ENCODE measurements at regions not wholly inside any gene's neighbourhood (a gene's known extent, or its start where the extent isn't known, plus 50 kb on each side); places are given as distances from the start of the nearest gene placed in this dataset.

DNA sequence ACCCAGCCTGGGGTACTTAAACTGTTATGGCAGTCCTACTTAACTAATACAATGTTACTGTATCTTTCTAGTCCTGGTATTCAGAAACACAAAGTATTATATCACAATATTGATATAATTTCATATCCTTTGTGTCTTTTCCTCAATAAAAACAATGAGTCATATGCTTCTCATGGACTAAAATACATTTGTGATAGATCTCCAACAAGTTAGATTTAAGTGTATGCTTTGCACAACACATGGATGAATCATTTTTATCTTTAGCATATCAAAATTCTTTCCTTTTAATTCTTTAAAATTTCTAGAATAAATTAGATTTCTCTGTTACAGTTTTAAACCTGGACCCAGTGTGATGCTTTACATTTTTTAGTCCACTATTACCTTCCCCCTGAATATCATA is 1357.8 kb upstream of the ATXN8OS start:
- no peaks in the 10 kb centered on the region for H3K36me3 ChIP-seq
- H3K27ac ChIP-seq = no peak overlapping the region
- peaks cover 0 to 13% (median 0%) of the 10 kb centered on the region in 12 donors for H3K9me3 ChIP-seq
- no peak for ATAC-seq
- no peak overlapping the region for H3K4me3 ChIP-seq
- TF ChIP-seq POLR2A (IDR thresholded peaks at IDR 0.05) = no peak
- TF ChIP-seq, protein P1, sequence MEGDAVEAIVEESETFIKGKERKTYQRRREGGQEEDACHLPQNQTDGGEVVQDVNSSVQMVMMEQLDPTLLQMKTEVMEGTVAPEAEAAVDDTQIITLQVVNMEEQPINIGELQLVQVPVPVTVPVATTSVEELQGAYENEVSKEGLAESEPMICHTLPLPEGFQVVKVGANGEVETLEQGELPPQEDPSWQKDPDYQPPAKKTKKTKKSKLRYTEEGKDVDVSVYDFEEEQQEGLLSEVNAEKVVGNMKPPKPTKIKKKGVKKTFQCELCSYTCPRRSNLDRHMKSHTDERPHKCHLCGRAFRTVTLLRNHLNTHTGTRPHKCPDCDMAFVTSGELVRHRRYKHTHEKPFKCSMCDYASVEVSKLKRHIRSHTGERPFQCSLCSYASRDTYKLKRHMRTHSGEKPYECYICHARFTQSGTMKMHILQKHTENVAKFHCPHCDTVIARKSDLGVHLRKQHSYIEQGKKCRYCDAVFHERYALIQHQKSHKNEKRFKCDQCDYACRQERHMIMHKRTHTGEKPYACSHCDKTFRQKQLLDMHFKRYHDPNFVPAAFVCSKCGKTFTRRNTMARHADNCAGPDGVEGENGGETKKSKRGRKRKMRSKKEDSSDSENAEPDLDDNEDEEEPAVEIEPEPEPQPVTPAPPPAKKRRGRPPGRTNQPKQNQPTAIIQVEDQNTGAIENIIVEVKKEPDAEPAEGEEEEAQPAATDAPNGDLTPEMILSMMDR (IDR thresholded peaks at IDR 0.05) = no peak
- intact Hi-C loops (cut with DNase I) = no loop called here
- H3K4me1 ChIP-seq = no peaks in the 10 kb centered on the region
- DNase-seq = no peak
- no peaks in the 10 kb centered on the region for H3K27me3 ChIP-seq

DNA sequence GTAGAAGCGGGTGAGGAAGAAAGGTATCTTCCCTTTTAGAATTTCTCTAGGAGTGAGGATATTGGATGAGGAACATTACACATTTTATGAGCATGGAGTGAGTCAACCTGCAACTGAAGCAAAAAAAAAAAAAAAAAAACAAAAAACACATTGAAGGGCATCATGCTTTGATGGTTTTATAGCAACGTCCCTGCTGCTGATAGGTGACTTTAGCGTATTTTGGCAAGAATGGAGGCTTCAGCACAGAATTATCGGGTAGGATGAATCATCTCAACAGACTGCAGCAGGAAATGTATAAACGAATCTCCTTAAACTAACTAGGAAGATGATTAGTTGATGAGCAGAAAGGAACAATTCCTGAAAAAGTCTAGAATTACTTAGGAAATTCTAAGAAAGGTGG is 1359.6 kb upstream of the ATXN8OS start:
- intact Hi-C loops (cut with DNase I) = no loop called here
- WGBS, 4 donors = 76 to 79% (median 76%) methylated on average over 5 of the region's 5 CpGs
- H3K4me1 ChIP-seq = no peaks in the 10 kb centered on the region

DNA sequence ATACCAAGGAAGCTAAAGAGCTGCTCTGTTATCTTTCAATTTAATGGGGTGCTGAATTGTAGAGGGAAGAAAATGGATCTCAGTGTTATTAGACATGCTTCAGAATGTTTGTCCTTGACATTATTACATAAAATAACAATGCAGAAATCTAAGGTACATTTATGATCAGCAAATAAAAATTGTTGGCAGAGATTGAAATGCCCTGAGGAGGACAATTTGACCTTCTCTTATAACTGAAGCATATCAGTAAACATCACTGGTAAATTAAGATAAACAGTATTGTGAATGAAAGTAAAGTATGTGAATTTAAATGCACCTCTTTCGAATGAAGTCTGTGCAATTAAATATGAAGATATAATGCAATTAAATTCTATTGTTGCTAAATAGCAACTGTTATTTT is 1362.1 kb upstream of the ATXN8OS start:
- Histone ChIP-seq H3K9me3 (peaks cover 0 to 13% (median 0%) of the 10 kb centered on the region in 12 donors), H3K4me1 (no peaks in the 10 kb centered on the region), H3K4me3 (no peak overlapping the region), H3K36me3 (no peaks in the 10 kb centered on the region), H3K27ac (no peak overlapping the region), H3K27me3 (no peaks in the 10 kb centered on the region)
- no peak for DNase-seq
- WGBS, 4 donors = 72 to 83% (median 76%) methylated on average over 1 of the region's 1 CpG
- intact Hi-C loops (cut with DNase I) = no loop called here
- no peak for ATAC-seq
- TF ChIP-seq, protein P1 (IDR thresholded peaks at IDR 0.05) = no peak
- TF ChIP-seq POLR2A (IDR thresholded peaks at IDR 0.05) = no peak

More for the DNA sequence above, 1359.6 kb upstream of the ATXN8OS start:
- no peak overlapping the region for H3K4me3 ChIP-seq
- no peaks in the 10 kb centered on the region for H3K27me3 ChIP-seq
- H3K9me3 ChIP-seq = peaks cover 0 to 13% (median 0%) of the 10 kb centered on the region in 12 donors
- DNase-seq (no peak), ATAC-seq (no peak)
- no peak overlapping the region for H3K27ac ChIP-seq
- TF ChIP-seq, protein P1 (IDR thresholded peaks at IDR 0.05) = no peak
- no peak for TF ChIP-seq POLR2A (IDR thresholded peaks at IDR 0.05)
- no peaks in the 10 kb centered on the region for H3K36me3 ChIP-seq

DNA sequence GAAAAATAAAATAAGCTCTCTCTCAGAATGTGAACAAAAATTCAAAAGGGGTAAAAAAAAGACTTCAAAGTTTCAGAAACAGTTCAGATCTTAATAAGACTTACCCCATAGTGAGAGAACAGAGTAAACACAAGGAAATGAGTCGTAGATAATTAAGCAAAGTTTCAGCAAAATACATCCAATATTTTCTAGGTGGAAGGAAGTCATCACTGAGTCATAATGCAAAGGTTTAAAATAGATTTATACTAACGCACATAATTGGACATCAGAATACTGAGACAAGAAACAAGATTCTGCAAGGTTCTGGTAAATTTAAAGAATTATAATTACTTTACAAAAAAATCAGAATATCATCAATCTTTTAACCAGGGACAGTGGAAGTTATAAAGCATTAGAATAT is 1370.7 kb upstream of the ATXN8OS start:
- H3K4me3 ChIP-seq = no peak overlapping the region
- DNase-seq = no peak
- H3K27ac ChIP-seq = no peak overlapping the region
- no peak for ATAC-seq
- intact Hi-C loops (cut with DNase I) = no loop called here
- TF ChIP-seq, protein P1 (IDR thresholded peaks at IDR 0.05) = no peak
- TF ChIP-seq POLR2A (IDR thresholded peaks at IDR 0.05) = no peak
- H3K9me3 ChIP-seq = no peaks in the 10 kb centered on the region
- 40 to 53% (median 49%) methylated on average over 2 of the region's 2 CpGs for whole genome bisulfite sequencing, 4 donors
- no peaks in the 10 kb centered on the region for H3K4me1 ChIP-seq
- H3K27me3 ChIP-seq = no peaks in the 10 kb centered on the region
- no peaks in the 10 kb centered on the region for H3K36me3 ChIP-seq

All from heart left ventricle (tissue), 16 donors.